ENCODE measurements at regions not wholly inside any gene's neighbourhood (a gene's known extent, or its start where the extent isn't known, plus 50 kb on each side); places are given as distances from the start of the nearest gene placed in this dataset.
"Not testable (repeated sequence)": the region's sequence is repeated elsewhere in the genome, so short reads cannot be mapped to it uniquely, and the experiment has no call there.

DNA sequence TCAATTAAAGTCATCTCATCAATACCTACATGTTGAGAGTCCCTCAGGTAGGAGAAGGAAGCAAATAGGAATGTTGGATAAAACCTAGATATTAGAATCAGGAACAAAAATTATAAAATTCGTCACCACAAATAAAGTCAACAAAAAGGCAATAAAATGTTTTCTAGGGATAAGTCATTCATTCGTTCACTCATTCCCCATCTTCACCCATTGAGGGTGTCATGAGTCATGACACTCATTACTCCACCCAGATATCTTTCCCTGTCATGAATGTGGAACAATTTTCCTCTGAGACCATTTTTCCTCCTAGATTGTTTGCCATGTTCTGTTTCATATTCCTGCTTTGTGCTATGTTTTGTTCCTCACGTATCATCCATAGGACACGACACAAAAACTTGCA, 50.9 kb upstream of the OLIG3 start:
- no peak for DNase-seq (ENCODE audit: low read depth)

DNA sequence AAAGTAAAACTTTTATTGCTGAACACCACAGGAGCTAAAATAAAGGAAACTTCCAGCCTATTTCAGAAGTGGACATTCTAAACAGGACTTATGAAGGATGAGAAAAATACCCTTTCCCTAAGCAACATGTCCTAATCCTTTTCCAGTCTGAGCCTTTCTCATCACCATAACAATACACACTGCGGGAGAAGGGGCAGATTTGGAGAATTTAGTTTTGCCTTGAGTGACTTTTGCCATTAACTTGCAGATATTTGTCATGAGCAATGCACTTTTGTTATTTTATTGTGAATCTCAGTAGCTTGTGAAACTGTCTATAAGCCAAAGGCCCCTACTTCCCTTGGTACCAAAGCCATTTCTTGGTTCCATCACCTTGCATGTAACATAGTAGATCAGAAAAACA, 53.0 kb upstream of the OLIG3 start:
- DNase-seq (ENCODE audit: low read depth), result no peak

- no peak for DNase-seq (ENCODE audit: low read depth)
These were observed 53.4 kb upstream of the OLIG3 start for GRCh38 chr6:137547601-137548000.

DNA sequence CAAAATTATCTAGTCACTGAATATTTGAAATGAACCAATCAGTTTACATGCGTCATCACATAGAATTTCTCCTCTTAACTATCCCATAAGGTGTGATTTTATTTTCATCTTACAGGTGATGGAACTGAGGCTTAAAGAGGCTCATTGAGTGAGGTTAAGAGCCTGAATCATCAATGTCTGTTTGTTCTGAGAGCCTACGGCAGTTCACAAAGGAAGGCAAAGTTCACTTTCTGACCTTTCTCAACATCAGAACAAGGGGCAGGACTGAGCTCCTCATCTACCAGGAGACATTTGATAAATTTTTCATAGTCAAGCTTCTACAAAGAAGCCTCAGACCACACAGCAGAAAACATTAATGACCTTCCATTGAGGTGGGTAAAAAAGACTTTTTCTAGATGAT, 54.9 kb upstream of the OLIG3 start:
- no peak for DNase-seq (ENCODE audit: low read depth)

DNA sequence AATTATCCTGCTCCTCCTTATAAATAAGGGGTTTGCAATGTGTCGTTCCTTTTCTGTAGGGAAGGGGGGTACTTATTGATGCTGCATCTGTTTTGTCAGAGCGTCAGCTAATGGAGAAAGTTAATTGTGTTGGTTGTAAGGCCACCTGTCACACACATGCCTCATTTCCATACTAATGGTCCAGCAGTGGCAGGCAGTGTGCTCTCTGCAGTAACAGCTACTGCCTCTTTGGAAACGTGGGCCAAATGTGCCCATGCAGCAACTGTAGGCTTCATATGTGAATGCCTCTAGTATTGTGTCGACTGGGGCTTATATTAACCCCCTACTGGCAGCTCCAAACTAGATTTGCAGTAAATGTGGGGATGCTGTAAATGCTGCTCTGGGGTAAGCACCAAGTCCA, 56.3 kb upstream of the OLIG3 start:
- DNase-seq (ENCODE audit: low read depth), result no peak

DNA sequence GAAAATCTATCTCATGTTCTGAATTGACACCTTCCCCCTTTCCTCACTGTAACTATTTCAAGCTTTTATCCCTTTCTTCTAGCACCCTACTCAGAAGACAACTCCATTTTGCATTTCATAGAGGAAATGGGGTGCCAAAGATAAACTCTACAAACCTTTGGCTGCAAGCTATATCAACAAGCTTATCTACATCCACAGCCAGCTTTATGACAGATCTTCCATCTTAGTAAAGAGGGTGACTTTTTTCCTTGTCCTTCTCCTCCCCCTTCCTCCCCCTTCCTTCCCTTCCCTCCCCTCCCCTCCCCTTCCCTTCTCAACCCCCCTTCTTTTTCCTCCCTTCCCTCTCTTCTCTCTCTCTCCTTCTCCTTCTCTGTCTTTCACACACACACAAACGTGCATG, 58.0 kb upstream of the OLIG3 start:
- DNase-seq (ENCODE audit: low read depth), result no peak

- DNase-seq (ENCODE audit: low read depth), result no peak
These were observed 58.6 kb upstream of the OLIG3 start for GRCh38 chr6:137552809-137553208.

DNA sequence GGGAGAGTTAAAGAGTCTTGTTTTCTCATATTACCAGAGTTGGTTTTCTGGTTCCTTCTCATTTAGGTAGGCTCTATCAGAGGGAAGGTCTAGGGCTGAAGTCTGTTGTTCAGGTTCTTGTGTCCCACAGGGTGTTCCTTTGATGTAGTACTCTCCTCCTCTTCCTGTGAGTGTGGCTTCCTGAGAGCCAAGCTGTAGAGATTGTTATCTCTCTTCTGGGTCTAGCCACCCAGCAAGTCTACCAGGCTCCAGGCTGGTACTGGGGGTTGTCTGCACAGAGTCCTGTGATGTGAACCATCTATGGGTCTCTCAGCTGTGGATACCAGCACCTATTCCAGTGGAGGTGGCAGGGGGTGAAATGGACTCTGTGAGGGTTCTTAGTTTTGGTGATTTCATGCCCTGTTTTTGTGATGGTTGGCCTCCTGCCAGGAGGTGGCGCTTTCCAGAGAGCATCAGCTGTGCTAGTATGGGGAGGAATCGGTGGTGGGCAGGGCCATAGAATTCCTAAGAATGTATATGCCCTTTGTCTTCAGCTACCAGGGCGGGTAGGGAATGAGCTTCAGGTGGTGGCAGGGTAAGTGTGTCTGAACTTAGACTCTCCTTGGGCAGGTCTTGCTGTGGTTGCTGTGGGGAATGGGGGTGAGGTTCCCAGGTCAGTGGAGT, 65.5 kb upstream of the OLIG3 start:
- not testable (repeated sequence) for DNase-seq (ENCODE audit: low read depth)

DNA sequence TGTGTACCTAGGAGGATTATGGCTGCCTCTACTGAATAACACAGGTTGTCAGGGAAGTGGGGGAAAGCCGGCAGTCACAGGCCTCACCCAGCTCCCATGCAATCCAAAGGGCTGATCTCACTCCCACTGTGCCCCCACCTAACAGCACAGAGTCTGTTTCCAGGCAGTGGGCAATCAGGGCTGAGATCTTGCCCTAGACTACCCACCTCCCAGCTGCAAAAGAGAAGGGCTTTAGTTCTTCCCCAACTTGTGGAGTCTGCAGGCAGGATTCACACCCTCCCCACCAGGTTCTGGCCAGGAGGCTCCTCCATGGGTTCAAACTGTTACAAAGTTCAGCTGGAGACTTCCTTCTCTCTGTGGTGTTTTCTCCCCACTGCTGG, 66.0 kb upstream of the OLIG3 start:
- DNase-seq (ENCODE audit: low read depth), result no peak

DNA sequence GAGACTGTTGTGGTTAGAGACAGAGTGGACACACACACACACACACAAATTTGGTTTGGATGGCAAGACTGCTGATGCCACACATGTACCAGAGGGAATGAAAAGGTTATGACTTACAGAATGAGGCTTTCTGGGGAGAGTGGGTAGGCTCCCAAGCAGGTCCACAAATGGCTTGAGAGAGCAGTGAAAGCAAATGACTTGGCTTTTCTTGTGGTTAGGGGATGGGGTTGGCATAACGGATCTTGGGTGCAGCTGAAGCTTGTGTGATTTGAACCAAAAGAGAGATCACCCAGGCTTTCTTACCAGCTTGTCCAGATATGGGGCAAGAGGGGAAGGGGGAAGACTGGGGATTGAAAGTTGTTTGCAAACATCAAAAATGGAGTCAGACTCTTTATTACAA, 73.9 kb upstream of the OLIG3 start:
- no peak for DNase-seq (ENCODE audit: low read depth)

GRCh38 chr6:137570393-137570792, 76.2 kb upstream of the OLIG3 start:
- no peak for DNase-seq (ENCODE audit: low read depth)

GRCh38 chr6:137571854-137572253, 77.7 kb upstream of the OLIG3 start:
- peak; percentile 12 for DNase-seq (ENCODE audit: low read depth)

DNA sequence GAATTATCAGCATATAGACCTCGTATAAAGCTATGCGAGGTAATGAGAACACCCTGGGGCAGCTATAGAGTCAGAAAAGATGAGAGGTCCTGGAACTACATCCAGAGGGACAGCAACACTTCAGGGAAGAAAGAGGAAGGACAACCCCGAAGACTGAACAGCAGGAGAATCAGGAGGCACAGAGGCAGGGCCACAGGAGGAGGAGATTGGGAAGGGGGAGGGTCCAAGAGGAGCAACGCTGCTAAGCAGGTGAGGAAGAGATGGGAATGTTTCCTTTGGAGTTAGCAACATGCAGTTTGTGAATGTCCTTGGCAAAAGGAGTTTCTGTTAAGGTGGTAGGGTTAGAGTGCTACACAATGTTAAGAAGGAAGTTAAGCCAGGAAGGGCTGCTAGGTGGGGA, 79.5 kb upstream of the OLIG3 start:
- DNase-seq (ENCODE audit: low read depth), result no peak

GRCh38 chr6:137579612-137580011, 85.4 kb upstream of the OLIG3 start:
- no peak for DNase-seq (ENCODE audit: low read depth)

- DNase-seq (ENCODE audit: low read depth), result no peak
These were observed 87.0 kb upstream of the OLIG3 start for GRCh38 chr6:137581019-137581707.

DNA sequence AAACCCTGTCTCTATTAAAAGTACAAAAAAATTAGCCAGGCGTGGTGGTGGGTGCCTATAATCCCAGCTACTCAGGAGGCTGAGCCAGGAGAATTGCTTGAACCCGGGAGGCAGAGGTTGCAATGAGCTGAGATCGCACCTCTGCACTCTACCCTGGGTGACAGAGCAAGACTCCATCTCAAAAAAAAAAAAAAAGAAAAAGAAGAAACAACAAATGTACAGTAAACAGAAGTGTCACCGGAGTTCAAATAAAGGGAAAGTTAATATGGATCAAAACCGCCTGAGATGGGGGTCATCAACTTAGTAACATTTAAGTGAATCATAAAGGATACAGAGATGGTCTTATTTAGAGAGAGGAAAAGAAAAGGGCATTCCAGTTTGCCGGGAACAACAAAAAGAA, 89.3 kb upstream of the OLIG3 start:
- DNase-seq (ENCODE audit: low read depth), result not testable (repeated sequence)

- DNase-seq (ENCODE audit: low read depth), result no peak
These were observed 94.3 kb upstream of the OLIG3 start for GRCh38 chr6:137588472-137588871.

GRCh38 chr6:137589067-137589848, 95.1 kb upstream of the OLIG3 start:
- peak; percentile 47 for DNase-seq (ENCODE audit: low read depth)

- DNase-seq (ENCODE audit: low read depth), result no peak
These were observed 96.5 kb upstream of the OLIG3 start for GRCh38 chr6:137590684-137591083.

- no peak for DNase-seq (ENCODE audit: low read depth)
These were observed 107.3 kb upstream of the OLIG3 start for GRCh38 chr6:137601471-137601870.

GRCh38 chr6:137602313-137603197, 108.4 kb upstream of the OLIG3 start:
- DNase-seq (ENCODE audit: low read depth), result no peak

DNA sequence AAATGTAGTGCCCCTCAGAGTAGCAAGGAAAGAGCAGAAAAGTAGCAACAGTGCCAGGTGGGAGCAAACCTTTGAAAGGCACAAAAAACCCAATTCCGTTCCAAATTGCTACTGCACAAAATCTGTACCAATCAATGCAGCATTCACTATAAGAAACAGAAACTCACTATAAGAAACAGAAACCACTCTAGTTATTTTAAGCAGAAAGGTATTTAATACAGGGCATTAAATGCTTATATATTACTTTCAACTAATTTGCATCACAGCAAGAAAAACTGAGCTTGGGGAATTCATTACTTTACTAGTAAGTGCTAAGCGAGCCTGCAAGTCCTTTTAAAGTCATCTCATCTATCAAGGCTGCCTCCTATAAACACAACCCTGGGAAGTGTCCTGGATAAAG, 116.5 kb upstream of the OLIG3 start:
- DNase-seq (ENCODE audit: low read depth), result no peak

Measured in EH (cell line).